ENCODE measurements at regions not wholly inside any gene's neighbourhood (a gene's known extent, or its start where the extent isn't known, plus 50 kb on each side); places are given as distances from the start of the nearest gene placed in this dataset.

DNA sequence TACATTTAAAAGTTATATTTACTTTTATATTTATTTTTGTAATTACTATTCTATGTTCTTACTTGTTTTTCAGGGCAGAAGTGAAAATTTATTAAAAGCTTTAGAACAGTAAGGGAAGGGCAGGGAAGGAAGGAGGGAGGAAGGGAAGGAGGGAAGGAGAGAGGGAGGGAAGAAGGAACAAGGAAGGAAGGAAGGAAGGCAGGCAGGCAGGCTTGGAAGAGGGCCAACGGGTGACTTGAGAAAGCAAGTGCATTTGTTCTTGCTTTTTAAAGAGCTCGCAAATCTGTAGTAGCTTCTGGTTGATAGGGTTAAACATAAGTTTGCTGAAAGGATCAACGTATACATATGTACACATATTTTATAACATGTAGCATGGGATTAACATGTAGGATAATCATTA, 725.3 kb upstream of the FZD8 start:
- TF ChIP-seq, protein P1, sequence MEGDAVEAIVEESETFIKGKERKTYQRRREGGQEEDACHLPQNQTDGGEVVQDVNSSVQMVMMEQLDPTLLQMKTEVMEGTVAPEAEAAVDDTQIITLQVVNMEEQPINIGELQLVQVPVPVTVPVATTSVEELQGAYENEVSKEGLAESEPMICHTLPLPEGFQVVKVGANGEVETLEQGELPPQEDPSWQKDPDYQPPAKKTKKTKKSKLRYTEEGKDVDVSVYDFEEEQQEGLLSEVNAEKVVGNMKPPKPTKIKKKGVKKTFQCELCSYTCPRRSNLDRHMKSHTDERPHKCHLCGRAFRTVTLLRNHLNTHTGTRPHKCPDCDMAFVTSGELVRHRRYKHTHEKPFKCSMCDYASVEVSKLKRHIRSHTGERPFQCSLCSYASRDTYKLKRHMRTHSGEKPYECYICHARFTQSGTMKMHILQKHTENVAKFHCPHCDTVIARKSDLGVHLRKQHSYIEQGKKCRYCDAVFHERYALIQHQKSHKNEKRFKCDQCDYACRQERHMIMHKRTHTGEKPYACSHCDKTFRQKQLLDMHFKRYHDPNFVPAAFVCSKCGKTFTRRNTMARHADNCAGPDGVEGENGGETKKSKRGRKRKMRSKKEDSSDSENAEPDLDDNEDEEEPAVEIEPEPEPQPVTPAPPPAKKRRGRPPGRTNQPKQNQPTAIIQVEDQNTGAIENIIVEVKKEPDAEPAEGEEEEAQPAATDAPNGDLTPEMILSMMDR (IDR thresholded peaks at IDR 0.05; ENCODE audit: low read depth, low read length), result no peak
- no peak for TF ChIP-seq EZH2phosphoT487 (IDR thresholded peaks at IDR 0.05; ENCODE audit: low read depth)

Measured in OCI-LY3 (cell line).